ENCODE measurements at regions not wholly inside any gene's neighbourhood (a gene's known extent, or its start where the extent isn't known, plus 50 kb on each side); places are given as distances from the start of the nearest gene placed in this dataset.
"Not testable (repeated sequence)": the region's sequence is repeated elsewhere in the genome, so short reads cannot be mapped to it uniquely, and the experiment has no call there.

DNA sequence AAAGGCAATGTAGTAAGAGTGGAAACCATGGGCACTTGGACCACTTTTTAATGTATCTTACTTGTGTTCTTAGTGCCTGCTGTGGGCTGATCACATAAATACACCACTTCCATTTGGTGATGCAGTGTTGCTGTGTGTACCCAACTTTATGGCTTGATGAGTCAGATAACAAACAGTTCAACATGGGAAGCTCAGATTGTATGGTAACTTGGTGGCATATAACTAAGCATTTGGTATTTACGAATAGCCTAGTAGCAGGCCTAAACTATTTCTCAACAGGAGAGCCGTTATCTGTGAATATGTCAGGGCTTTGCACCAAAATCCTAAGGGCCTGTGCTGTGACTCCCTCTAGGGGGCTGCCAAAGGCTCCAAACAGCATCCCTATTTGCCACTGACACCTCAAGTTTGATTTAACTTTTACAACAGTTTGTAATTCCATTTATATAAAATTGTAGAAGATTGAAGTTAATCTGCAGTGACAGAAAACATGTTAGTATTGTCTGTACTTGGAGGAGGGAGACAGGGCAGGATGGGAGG lies 640.4 kb upstream of the CADM2 start:
- no peaks in the 10 kb centered on the region for H3K9me2 ChIP-seq (ENCODE audit: insufficient read depth, low read length)
- ChIA-PET POLR2A (no interaction called here), CTCF (ENCODE audit: unreplicated experiment) (no interaction called here)
- no peaks in the 10 kb centered on the region for H4K20me1 ChIP-seq (ENCODE audit: insufficient read depth, low read length)
- no peaks in the 10 kb centered on the region for H3K9me3 ChIP-seq (ENCODE audit: low read length)
- H3K4me1 ChIP-seq (ENCODE audit: insufficient read depth, low read length, poor library complexity, severe bottlenecking) = no peaks in the 10 kb centered on the region
- H3K36me3 ChIP-seq (ENCODE audit: insufficient read depth, low read length) = no peaks in the 10 kb centered on the region
- no peak overlapping the region for H3K4me3 ChIP-seq (ENCODE audit: low read depth, low read length, poor library complexity, severe bottlenecking)
- TF ChIP-seq, protein P1, sequence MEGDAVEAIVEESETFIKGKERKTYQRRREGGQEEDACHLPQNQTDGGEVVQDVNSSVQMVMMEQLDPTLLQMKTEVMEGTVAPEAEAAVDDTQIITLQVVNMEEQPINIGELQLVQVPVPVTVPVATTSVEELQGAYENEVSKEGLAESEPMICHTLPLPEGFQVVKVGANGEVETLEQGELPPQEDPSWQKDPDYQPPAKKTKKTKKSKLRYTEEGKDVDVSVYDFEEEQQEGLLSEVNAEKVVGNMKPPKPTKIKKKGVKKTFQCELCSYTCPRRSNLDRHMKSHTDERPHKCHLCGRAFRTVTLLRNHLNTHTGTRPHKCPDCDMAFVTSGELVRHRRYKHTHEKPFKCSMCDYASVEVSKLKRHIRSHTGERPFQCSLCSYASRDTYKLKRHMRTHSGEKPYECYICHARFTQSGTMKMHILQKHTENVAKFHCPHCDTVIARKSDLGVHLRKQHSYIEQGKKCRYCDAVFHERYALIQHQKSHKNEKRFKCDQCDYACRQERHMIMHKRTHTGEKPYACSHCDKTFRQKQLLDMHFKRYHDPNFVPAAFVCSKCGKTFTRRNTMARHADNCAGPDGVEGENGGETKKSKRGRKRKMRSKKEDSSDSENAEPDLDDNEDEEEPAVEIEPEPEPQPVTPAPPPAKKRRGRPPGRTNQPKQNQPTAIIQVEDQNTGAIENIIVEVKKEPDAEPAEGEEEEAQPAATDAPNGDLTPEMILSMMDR (conservative IDR thresholded peaks at IDR 0.05; ENCODE audit: low read length) = no peak
- no peak for TF ChIP-seq EZH2phosphoT487 (IDR thresholded peaks at IDR 0.05; ENCODE audit: borderline replicate concordance, low read depth, low read length)
- no peak overlapping the region for H3K4me2 ChIP-seq (ENCODE audit: low read length)
- BruUV-seq (replicated peaks) = no TSS peak
- no peak for DNase-seq (ENCODE audit: low spot score)
- H3K79me2 ChIP-seq (ENCODE audit: insufficient read depth, low read depth, low read length) = no peaks in the 10 kb centered on the region
- H3K27ac ChIP-seq (ENCODE audit: low read depth, low read length, poor library complexity, severe bottlenecking) = no peak overlapping the region
- no peak overlapping the region for H2AFZ ChIP-seq (ENCODE audit: low read length)
- intact Hi-C loops (cut with micrococcal nuclease; ENCODE audit: unreplicated experiment) = no loop called here

DNA sequence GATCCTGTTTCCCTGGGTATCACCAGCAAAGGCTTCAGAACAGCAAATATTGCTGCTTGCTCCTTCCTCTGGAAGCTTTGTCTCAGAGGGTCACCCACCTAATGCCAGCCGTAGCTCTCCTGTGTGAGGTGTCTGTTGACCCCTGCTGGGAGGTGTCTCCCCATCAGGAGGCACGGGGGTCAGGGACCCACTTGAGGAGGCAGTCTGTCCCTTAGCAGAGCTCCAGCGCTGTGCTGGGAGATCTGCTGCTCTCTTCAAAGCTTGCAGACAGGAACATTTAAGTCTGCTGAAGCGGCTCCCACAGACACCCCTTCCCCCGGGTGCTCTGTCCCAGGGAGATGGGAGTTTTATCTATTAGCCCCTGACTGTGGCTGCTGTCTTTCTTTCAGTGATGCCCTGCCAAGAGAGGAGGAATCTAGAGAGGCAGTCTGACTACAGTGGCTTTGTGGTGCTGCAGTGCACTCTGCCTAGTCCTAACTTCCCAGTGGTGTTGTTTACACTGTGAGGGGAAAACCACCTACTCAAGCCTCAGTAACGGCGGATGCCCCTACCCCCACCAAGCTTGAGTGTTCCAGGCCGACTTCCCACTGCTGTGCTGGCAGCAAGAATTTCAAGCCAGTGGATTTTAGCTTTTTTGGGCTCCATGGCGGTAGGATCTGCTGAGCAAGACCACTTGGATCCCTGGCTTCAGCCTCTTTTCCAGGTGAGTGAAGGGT lies 593.1 kb upstream of the CADM2 start:
- POLR2A ChIA-PET; H3K4me3 ChIP-seq (ENCODE audit: low read depth, low read length, poor library complexity, severe bottlenecking); BruUV-seq (replicated peaks); CTCF ChIA-PET (ENCODE audit: unreplicated experiment); H4K20me1 ChIP-seq (ENCODE audit: insufficient read depth, low read length); DNase-seq (ENCODE audit: low spot score); H3K4me1 ChIP-seq (ENCODE audit: insufficient read depth, low read length, poor library complexity, severe bottlenecking); H3K79me2 ChIP-seq (ENCODE audit: insufficient read depth, low read depth, low read length); intact Hi-C loops (cut with micrococcal nuclease; ENCODE audit: unreplicated experiment); H3K27ac ChIP-seq (ENCODE audit: low read depth, low read length, poor library complexity, severe bottlenecking); H2AFZ ChIP-seq (ENCODE audit: low read length); H3K9me2 ChIP-seq (ENCODE audit: insufficient read depth, low read length); H3K4me2 ChIP-seq (ENCODE audit: low read length); H3K36me3 ChIP-seq (ENCODE audit: insufficient read depth, low read length): not testable (repeated sequence)
- H3K9me3 ChIP-seq (ENCODE audit: low read length) = peaks cover 11% of the 10 kb centered on the region; the same call in 1 of the 2 replicates

All from OCI-LY7 (cell line).